ENCODE measurements at regions not wholly inside any gene's neighbourhood (a gene's known extent, or its start where the extent isn't known, plus 50 kb on each side); places are given as distances from the start of the nearest gene placed in this dataset.

- DNase-seq (ENCODE audit: low read depth in 4 of 4, low spot score in 2 of 4), result no peak
Observed at GRCh38 chr4:148779771-148780170, 337.6 kb upstream of the NR3C2 start.

- no peak for DNase-seq (ENCODE audit: low read depth in 4 of 4, low spot score in 2 of 4)
Observed at GRCh38 chr4:148778980-148779675, 336.9 kb upstream of the NR3C2 start.

GRCh38 chr4:148776941-148777340, 334.7 kb upstream of the NR3C2 start:
- no peak for DNase-seq (ENCODE audit: low read depth in 4 of 4, low spot score in 2 of 4)

- DNase-seq (ENCODE audit: low read depth in 4 of 4, low spot score in 2 of 4), result no peak
Observed at GRCh38 chr4:148774134-148774533, 331.9 kb upstream of the NR3C2 start.

GRCh38 chr4:148773313-148773712, 331.1 kb upstream of the NR3C2 start:
- DNase-seq (ENCODE audit: low read depth in 4 of 4, low spot score in 2 of 4), result no peak

GRCh38 chr4:148770848-148771247, 328.6 kb upstream of the NR3C2 start:
- no peak for DNase-seq (ENCODE audit: low read depth in 4 of 4, low spot score in 2 of 4)

- no peak for DNase-seq (ENCODE audit: low read depth in 4 of 4, low spot score in 2 of 4)
Observed at GRCh38 chr4:148770377-148770776, 328.2 kb upstream of the NR3C2 start.

GRCh38 chr4:148764720-148765119, 322.5 kb upstream of the NR3C2 start:
- no peak for DNase-seq (ENCODE audit: low read depth in 4 of 4, low spot score in 2 of 4)

- DNase-seq (ENCODE audit: low read depth in 4 of 4, low spot score in 2 of 4), result no peak
Observed at GRCh38 chr4:148757171-148757570, 315.0 kb upstream of the NR3C2 start.

GRCh38 chr4:148749403-148749802, 307.2 kb upstream of the NR3C2 start:
- no peak for DNase-seq (ENCODE audit: low read depth in 4 of 4, low spot score in 2 of 4)

- no peak for DNase-seq (ENCODE audit: low read depth in 4 of 4, low spot score in 2 of 4)
Observed at GRCh38 chr4:148747721-148748268, 305.6 kb upstream of the NR3C2 start.

GRCh38 chr4:148740701-148741100, 298.5 kb upstream of the NR3C2 start:
- no peak for DNase-seq (ENCODE audit: low read depth in 4 of 4, low spot score in 2 of 4)

- no peak for DNase-seq (ENCODE audit: low read depth in 4 of 4, low spot score in 2 of 4)
Observed at GRCh38 chr4:148737061-148737770, 295.0 kb upstream of the NR3C2 start.

GRCh38 chr4:148735432-148736155, 293.4 kb upstream of the NR3C2 start:
- DNase-seq (ENCODE audit: low read depth in 4 of 4, low spot score in 2 of 4), result no peak

- DNase-seq (ENCODE audit: low read depth in 4 of 4, low spot score in 2 of 4), result no peak
Observed at GRCh38 chr4:148730766-148731165, 288.6 kb upstream of the NR3C2 start.

- no peak for DNase-seq (ENCODE audit: low read depth in 4 of 4, low spot score in 2 of 4)
Observed at GRCh38 chr4:148730082-148730640, 287.9 kb upstream of the NR3C2 start.

- no peak for DNase-seq (ENCODE audit: low read depth in 4 of 4, low spot score in 2 of 4)
Observed at GRCh38 chr4:148717988-148718387, 275.8 kb upstream of the NR3C2 start.

GRCh38 chr4:148716431-148717052, 274.3 kb upstream of the NR3C2 start:
- peak in 1 of 4 donors; percentile 10 for DNase-seq (ENCODE audit: low read depth in 4 of 4, low spot score in 2 of 4)

- DNase-seq (ENCODE audit: low read depth in 4 of 4, low spot score in 2 of 4), result no peak
Observed at GRCh38 chr4:148704291-148704690, 262.1 kb upstream of the NR3C2 start.

- no peak for DNase-seq (ENCODE audit: low read depth in 4 of 4, low spot score in 2 of 4)
Observed at GRCh38 chr4:148694702-148695101, 252.5 kb upstream of the NR3C2 start.
